ENCODE measurements at regions not wholly inside any gene's neighbourhood (a gene's known extent, or its start where the extent isn't known, plus 50 kb on each side); places are given as distances from the start of the nearest gene placed in this dataset.

- no peak overlapping the region for H3K27ac ChIP-seq (ENCODE audit: low read depth, low read length)
- no peaks in the 10 kb centered on the region for H3K27me3 ChIP-seq (ENCODE audit: control insufficient read depth, insufficient read depth, low read length)
- no peaks in the 10 kb centered on the region for H3K36me3 ChIP-seq (ENCODE audit: control insufficient read depth, insufficient read depth, low read length)
- H3K4me3 ChIP-seq (ENCODE audit: low read depth, low read length) = no peak overlapping the region
- H3K9me3 ChIP-seq (ENCODE audit: control insufficient read depth, insufficient read depth, low read length) = no peaks in the 10 kb centered on the region
- H3K4me1 ChIP-seq (ENCODE audit: control insufficient read depth, insufficient read depth, low read length) = peaks cover 7% of the 10 kb centered on the region; the same call in 1 of the 2 replicates
- H3K9ac ChIP-seq (ENCODE audit: low read depth, low read length) = no peak overlapping the region
Observed at GRCh38 chr9:81225596-81225995, 463.8 kb downstream of the TLE1 start.

DNA sequence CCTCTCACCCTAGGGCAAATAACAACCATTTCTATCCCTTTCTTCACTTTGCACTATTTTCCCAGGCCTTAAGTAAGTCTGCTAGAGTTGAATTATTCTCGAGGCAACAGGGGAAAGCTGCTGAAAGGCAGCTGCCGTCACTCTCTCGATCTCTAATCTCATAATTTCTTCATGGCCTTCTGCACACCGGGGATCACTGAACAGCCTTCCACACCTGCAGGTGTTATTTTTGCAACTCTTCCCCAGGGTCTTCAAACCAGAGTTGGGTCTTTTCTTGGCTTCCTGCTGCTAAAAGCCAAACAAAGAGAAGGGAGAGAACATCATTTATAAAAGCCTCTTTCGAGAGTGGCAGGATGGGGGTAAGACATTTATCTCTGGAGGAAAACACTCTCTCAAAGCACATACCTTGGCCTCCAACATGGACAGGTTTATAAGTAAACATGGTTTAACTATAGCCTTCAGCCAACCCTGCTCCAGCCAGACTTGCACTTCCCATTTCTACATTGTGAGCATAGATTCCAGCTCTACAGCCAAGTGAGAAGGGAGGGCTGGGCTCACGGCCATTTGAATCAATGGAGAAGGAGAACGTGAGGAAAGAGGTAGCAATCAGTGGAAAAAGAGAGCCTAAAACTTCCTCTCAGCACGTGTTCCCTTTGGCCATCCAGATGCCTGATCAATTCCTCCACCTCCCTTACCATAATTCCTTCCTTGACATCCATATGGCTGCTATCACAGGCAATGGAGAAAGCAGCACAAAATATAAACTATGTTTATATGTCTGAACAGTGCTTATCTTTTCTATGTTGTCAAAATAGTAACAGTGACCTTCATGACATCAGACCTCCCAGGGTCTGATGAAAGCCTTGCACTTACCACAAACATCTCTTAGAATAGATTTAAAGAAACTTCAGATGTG, 464.9 kb downstream of the TLE1 start:
- no peaks in the 10 kb centered on the region for H3K27me3 ChIP-seq (ENCODE audit: control insufficient read depth, insufficient read depth, low read length)
- no peaks in the 10 kb centered on the region for H3K9me3 ChIP-seq (ENCODE audit: control insufficient read depth, insufficient read depth, low read length)
- no peak overlapping the region for H3K27ac ChIP-seq (ENCODE audit: low read depth, low read length)
- no peak overlapping the region for H3K4me3 ChIP-seq (ENCODE audit: low read depth, low read length)
- H3K9ac ChIP-seq (ENCODE audit: low read depth, low read length) = no peak overlapping the region
- peaks cover 7% of the 10 kb centered on the region; the same call in 1 of the 2 replicates for H3K4me1 ChIP-seq (ENCODE audit: control insufficient read depth, insufficient read depth, low read length)
- no peaks in the 10 kb centered on the region for H3K36me3 ChIP-seq (ENCODE audit: control insufficient read depth, insufficient read depth, low read length)

- Histone ChIP-seq H3K9me3 (ENCODE audit: control insufficient read depth, insufficient read depth, low read length) (peaks cover 13% of the 10 kb centered on the region), H3K27ac (ENCODE audit: low read depth, low read length) (no peak overlapping the region), H3K9ac (ENCODE audit: low read depth, low read length) (no peak overlapping the region), H3K4me1 (ENCODE audit: control insufficient read depth, insufficient read depth, low read length) (peaks cover 14% of the 10 kb centered on the region), H3K36me3 (ENCODE audit: control insufficient read depth, insufficient read depth, low read length) (no peaks in the 10 kb centered on the region), H3K27me3 (ENCODE audit: control insufficient read depth, insufficient read depth, low read length) (no peaks in the 10 kb centered on the region), H3K4me3 (ENCODE audit: low read depth, low read length) (no peak overlapping the region)
Observed at GRCh38 chr9:81214975-81215374, 474.4 kb downstream of the TLE1 start.

GRCh38 chr9:81213456-81213855, 475.9 kb downstream of the TLE1 start:
- H3K9me3 ChIP-seq (ENCODE audit: control insufficient read depth, insufficient read depth, low read length) = peaks cover 13% of the 10 kb centered on the region
- H3K9ac ChIP-seq (ENCODE audit: low read depth, low read length) = no peak overlapping the region
- no peaks in the 10 kb centered on the region for H3K27me3 ChIP-seq (ENCODE audit: control insufficient read depth, insufficient read depth, low read length)
- peaks cover 14% of the 10 kb centered on the region for H3K4me1 ChIP-seq (ENCODE audit: control insufficient read depth, insufficient read depth, low read length)
- no peak overlapping the region for H3K27ac ChIP-seq (ENCODE audit: low read depth, low read length)
- H3K4me3 ChIP-seq (ENCODE audit: low read depth, low read length) = no peak overlapping the region
- no peaks in the 10 kb centered on the region for H3K36me3 ChIP-seq (ENCODE audit: control insufficient read depth, insufficient read depth, low read length)

DNA sequence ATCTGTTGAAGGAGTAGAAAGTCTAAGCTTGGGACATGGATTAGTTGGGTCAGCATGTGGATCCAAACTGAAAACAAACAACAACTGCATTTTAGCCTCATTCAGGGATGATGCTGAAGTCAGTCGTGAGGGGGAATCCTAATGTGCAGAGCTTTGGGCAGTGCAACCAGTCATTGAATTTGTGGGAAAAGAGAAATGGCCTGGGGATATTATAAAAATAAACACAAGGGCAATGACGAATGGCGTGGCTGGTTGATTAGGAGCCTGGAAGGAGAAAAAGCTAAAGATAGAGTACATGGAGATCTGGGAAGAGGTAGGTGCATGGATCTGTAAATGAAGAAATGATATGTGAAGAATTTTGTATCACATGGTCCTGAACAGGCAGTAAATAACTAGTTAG, 477.6 kb downstream of the TLE1 start:
- Histone ChIP-seq H3K9me3 (ENCODE audit: control insufficient read depth, insufficient read depth, low read length) (peaks cover 7% of the 10 kb centered on the region), H3K9ac (ENCODE audit: low read depth, low read length) (no peak overlapping the region), H3K27ac (ENCODE audit: low read depth, low read length) (no peak overlapping the region), H3K36me3 (ENCODE audit: control insufficient read depth, insufficient read depth, low read length) (no peaks in the 10 kb centered on the region), H3K4me1 (ENCODE audit: control insufficient read depth, insufficient read depth, low read length) (peaks cover 14% of the 10 kb centered on the region), H3K4me3 (ENCODE audit: low read depth, low read length) (no peak overlapping the region), H3K27me3 (ENCODE audit: control insufficient read depth, insufficient read depth, low read length) (no peaks in the 10 kb centered on the region)

GRCh38 chr9:81207651-81208050, 481.7 kb downstream of the TLE1 start:
- H3K4me1 ChIP-seq (ENCODE audit: control insufficient read depth, insufficient read depth, low read length) = peaks cover 3% of the 10 kb centered on the region
- no peaks in the 10 kb centered on the region for H3K9me3 ChIP-seq (ENCODE audit: control insufficient read depth, insufficient read depth, low read length)
- H3K27ac ChIP-seq (ENCODE audit: low read depth, low read length) = no peak overlapping the region

DNA sequence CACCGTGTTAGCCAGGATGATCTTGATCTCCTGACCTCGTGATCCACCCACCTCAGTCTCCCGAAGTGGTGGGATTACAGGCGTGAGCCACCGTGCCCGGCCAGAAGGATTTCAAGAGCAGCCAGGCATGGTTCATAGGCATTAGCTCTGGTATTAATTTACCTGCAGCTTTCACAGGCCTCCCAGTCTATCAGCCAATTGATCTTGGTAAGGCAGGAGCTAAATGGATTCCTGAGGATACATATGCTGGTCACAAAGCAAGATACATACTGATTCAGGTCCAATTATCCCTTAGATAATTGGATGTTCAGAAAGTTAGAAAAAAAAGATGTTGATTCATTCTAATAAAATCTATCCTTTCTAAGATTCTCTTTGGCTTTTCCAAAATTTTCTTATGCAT, 487.1 kb downstream of the TLE1 start:
- H3K36me3 ChIP-seq (ENCODE audit: control insufficient read depth, insufficient read depth, low read length) = no peaks in the 10 kb centered on the region
- H3K27ac ChIP-seq (ENCODE audit: low read depth, low read length) = no peak overlapping the region
- H3K9me3 ChIP-seq (ENCODE audit: control insufficient read depth, insufficient read depth, low read length) = no peaks in the 10 kb centered on the region
- no peaks in the 10 kb centered on the region for H3K27me3 ChIP-seq (ENCODE audit: control insufficient read depth, insufficient read depth, low read length)
- H3K4me3 ChIP-seq (ENCODE audit: low read depth, low read length) = no peak overlapping the region
- H3K4me1 ChIP-seq (ENCODE audit: control insufficient read depth, insufficient read depth, low read length) = no peaks in the 10 kb centered on the region
- H3K9ac ChIP-seq (ENCODE audit: low read depth, low read length) = no peak overlapping the region

More at GRCh38 chr9:81207651-81208050, 481.7 kb downstream of the TLE1 start:
- no peak overlapping the region for H3K4me3 ChIP-seq (ENCODE audit: low read depth, low read length)
- no peak overlapping the region for H3K9ac ChIP-seq (ENCODE audit: low read depth, low read length)
- no peaks in the 10 kb centered on the region for H3K36me3 ChIP-seq (ENCODE audit: control insufficient read depth, insufficient read depth, low read length)
- no peaks in the 10 kb centered on the region for H3K27me3 ChIP-seq (ENCODE audit: control insufficient read depth, insufficient read depth, low read length)

GRCh38 chr9:81195206-81195605, 494.1 kb downstream of the TLE1 start:
- Histone ChIP-seq H3K36me3 (ENCODE audit: control insufficient read depth, insufficient read depth, low read length) (no peaks in the 10 kb centered on the region), H3K4me3 (ENCODE audit: low read depth, low read length) (no peak overlapping the region), H3K9me3 (ENCODE audit: control insufficient read depth, insufficient read depth, low read length) (no peaks in the 10 kb centered on the region), H3K27me3 (ENCODE audit: control insufficient read depth, insufficient read depth, low read length) (no peaks in the 10 kb centered on the region), H3K4me1 (ENCODE audit: control insufficient read depth, insufficient read depth, low read length) (no peaks in the 10 kb centered on the region), H3K27ac (ENCODE audit: low read depth, low read length) (no peak overlapping the region), H3K9ac (ENCODE audit: low read depth, low read length) (no peak overlapping the region)

- Histone ChIP-seq H3K4me3 (ENCODE audit: low read depth, low read length) (no peak overlapping the region), H3K9ac (ENCODE audit: low read depth, low read length) (no peak overlapping the region), H3K27ac (ENCODE audit: low read depth, low read length) (no peak overlapping the region), H3K27me3 (ENCODE audit: control insufficient read depth, insufficient read depth, low read length) (no peaks in the 10 kb centered on the region), H3K4me1 (ENCODE audit: control insufficient read depth, insufficient read depth, low read length) (no peaks in the 10 kb centered on the region), H3K36me3 (ENCODE audit: control insufficient read depth, insufficient read depth, low read length) (no peaks in the 10 kb centered on the region), H3K9me3 (ENCODE audit: control insufficient read depth, insufficient read depth, low read length) (no peaks in the 10 kb centered on the region)
Observed at GRCh38 chr9:81193362-81194339, 495.7 kb downstream of the TLE1 start.

GRCh38 chr9:81191222-81191621, 498.1 kb downstream of the TLE1 start:
- Histone ChIP-seq H3K9me3 (ENCODE audit: control insufficient read depth, insufficient read depth, low read length) (no peaks in the 10 kb centered on the region), H3K27me3 (ENCODE audit: control insufficient read depth, insufficient read depth, low read length) (no peaks in the 10 kb centered on the region), H3K36me3 (ENCODE audit: control insufficient read depth, insufficient read depth, low read length) (no peaks in the 10 kb centered on the region), H3K4me3 (ENCODE audit: low read depth, low read length) (no peak overlapping the region), H3K27ac (ENCODE audit: low read depth, low read length) (no peak overlapping the region), H3K9ac (ENCODE audit: low read depth, low read length) (no peak overlapping the region), H3K4me1 (ENCODE audit: control insufficient read depth, insufficient read depth, low read length) (no peaks in the 10 kb centered on the region)

DNA sequence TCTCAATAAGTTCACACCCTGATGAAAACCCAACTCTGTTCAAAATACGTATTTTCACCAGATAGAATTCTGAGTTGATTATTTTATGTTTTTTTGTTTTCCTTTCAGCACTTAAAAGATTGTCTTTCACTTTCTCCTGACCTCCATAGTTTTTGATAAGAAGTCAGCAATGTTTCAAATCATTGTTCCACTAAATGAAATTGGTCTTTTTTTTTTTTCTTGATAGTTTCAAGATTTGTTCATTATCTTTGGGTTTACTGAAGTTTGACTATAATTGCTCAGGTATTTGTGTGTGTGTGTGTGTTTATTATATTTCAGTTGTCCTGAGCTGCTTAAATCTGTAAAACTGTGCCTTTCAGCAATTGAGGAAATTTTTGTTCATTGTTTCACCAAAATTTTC, 498.7 kb downstream of the TLE1 start:
- H3K4me3 ChIP-seq (ENCODE audit: low read depth, low read length) = no peak overlapping the region
- H3K9me3 ChIP-seq (ENCODE audit: control insufficient read depth, insufficient read depth, low read length) = no peaks in the 10 kb centered on the region
- H3K27me3 ChIP-seq (ENCODE audit: control insufficient read depth, insufficient read depth, low read length) = no peaks in the 10 kb centered on the region
- H3K27ac ChIP-seq (ENCODE audit: low read depth, low read length) = no peak overlapping the region
- no peaks in the 10 kb centered on the region for H3K4me1 ChIP-seq (ENCODE audit: control insufficient read depth, insufficient read depth, low read length)
- no peaks in the 10 kb centered on the region for H3K36me3 ChIP-seq (ENCODE audit: control insufficient read depth, insufficient read depth, low read length)
- no peak overlapping the region for H3K9ac ChIP-seq (ENCODE audit: low read depth, low read length)
